ENCODE measurements at regions not wholly inside any gene's neighbourhood (a gene's known extent, or its start where the extent isn't known, plus 50 kb on each side); places are given as distances from the start of the nearest gene placed in this dataset.

- TF ChIP-seq CTCF (IDR thresholded peaks at IDR 0.05; ENCODE audit: low read depth, low read length, missing input control) (no peak), SP1 (IDR thresholded peaks at IDR 0.05) (no peak), TAF1 (conservative IDR thresholded peaks at IDR 0.05) (no peak), REST (IDR thresholded peaks at IDR 0.05) (no peak), YY1 (IDR thresholded peaks at IDR 0.05) (no peak), HNF4G (IDR thresholded peaks at IDR 0.05) (no peak), MAX (IDR thresholded peaks at IDR 0.05) (no peak), ZBTB33 (IDR thresholded peaks at IDR 0.05) (no peak), FOXA1 (IDR thresholded peaks at IDR 0.05) (no peak), RAD21 (IDR thresholded peaks at IDR 0.05) (no peak)
Observed at GRCh38 chr21:31573217-31573616, 86.3 kb upstream of the SOD1 start.

All from liver (tissue), 3 donors.